Iris pigment epithelial cell (primary cell): ENCODE measurements at regions not wholly inside any gene's neighbourhood (a gene's known extent, or its start where the extent isn't known, plus 50 kb on each side); places are given as distances from the start of the nearest gene placed in this dataset.
"Not testable (repeated sequence)": the region's sequence is repeated elsewhere in the genome, so short reads cannot be mapped to it uniquely, and the experiment has no call there.

ENCODE experiments used
- DNase-seq: peaks from one replicate; pipeline ENCODE4 v3.0.0-alpha.2; 2011; ENCODE audit warnings: low read depth

DNA sequence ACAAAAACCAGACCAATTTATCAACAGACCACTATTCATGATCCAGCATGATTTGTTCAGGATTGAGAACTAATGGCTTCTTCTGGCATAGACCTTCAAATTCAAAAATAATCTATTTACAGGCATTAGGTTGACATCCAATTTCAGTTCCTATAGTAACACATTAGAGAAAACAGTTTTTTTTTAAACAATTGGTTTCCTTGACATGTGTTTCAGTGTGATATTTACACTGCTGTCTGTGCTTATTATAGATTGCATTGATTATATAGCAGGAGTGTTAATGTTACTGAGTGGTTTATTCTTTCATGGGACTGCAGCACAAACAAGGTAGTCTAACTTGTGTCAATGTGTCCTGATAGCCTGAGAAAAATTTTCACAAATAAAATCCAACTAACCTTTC, 579.3 kb downstream of the PLOD2 start:
- DNase-seq: no peak

DNA sequence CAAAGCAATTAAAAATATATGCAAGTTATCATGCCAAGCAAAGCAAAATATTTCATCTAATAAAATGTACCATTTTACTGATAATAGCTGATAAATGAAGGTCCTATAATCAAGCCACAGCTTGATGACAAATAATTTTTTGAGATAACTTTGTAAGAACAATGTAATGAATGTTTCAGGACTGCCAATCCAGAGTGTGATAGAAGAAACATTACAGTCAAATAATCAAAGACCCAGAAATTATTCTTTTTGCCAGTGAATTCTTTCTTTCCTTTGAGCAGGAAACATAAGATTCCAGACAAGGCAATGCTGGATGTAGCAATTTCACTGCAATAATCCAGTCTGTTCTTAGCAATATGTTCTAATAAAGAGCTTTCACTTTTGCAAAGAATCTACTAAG, 556.1 kb downstream of the PLOD2 start:
- no peak for DNase-seq

DNA sequence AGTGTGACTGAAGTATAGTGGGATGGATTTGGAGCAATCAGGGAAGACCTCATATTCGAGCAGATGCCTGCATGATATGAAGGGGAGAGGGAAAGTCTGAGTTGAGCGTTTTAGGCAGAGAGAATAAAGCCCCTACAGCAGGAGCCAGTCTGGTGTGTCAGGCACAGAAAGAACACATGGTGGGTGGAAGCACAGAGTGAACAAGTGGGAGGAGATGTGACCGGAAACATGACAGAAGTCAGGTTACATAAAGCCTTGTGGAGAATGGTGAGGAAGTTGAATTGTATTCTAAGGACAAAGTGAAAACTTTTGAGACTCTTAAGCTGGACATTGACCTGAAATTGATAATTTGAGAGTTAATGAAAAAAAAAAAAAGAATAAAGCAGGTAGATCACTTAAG, 541.0 kb downstream of the PLOD2 start:
- no peak for DNase-seq

DNA sequence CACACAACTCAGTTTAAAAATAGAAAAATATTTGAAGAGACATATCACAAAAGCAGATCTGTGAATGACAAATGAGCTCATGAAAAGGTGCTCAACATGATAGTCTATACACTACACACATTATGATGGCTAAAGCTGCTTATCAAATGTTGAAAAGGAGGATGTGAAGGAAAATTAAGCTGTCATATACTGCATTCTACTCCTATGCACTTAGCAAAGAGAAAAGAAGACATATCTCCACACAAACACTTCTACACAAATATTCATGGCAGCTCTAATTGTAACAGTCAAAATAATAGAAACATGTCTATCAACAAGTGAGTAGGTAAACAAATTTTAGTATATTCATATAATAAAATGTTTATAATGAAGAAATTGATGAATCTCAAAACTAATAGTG, 540.5 kb downstream of the PLOD2 start:
- DNase-seq: no peak

DNA sequence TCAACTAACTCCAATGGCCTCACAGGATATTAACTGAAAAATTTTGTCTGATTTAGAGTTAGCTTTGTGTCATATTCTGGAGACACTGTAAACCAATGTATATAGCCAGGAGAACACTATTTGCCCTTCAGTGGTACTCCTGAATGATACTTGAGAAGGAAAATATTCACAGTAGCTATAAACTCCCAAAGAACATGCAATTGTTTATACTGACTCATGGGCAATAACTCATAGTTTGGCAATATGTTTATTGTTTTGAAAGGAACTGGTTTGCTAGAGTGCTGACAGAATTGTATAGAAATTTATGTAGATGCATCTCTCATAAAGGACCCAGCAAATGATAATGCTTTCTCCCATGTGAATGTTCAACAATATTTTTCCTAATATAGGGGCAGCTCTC, 537.6 kb downstream of the PLOD2 start:
- no peak for DNase-seq

DNA sequence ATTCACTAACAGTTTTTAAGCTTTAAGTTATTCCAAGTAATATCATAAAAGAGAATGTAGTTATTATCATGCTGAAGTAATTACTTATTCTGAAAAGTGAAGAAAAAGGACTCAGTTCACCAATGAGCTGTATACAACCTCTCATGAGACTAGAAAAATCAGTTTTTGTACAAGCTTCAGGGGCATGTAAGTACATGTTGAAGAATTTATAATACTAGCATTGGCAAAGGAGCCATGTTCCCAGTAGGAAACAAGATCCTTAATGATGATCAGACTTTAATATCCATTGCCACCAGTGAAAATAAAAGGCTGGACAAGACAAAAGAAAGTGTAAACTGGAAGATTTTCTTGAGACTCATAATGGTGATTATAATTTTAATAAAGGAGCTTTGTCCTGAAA, 532.8 kb downstream of the PLOD2 start:
- DNase-seq: no peak

DNA sequence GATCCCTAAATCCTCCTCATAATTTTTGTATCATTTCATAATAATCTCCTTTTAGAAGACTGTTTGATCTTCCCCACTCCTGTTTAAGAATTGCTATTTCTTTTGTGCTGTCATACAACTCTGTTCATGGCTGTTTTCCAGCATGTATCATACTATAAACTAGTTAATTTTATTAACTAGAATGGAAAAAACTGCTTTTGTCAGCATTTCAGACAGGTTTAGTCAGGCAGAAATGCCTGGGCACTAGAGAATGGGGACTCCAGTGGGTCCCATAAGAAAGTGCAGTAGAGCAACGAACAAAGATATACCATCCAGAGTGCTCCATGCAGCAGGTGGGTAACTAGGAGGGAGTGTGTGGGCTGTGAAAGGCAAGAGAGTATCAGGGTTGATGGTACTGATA, 523.9 kb downstream of the PLOD2 start:
- DNase-seq: no peak

DNA sequence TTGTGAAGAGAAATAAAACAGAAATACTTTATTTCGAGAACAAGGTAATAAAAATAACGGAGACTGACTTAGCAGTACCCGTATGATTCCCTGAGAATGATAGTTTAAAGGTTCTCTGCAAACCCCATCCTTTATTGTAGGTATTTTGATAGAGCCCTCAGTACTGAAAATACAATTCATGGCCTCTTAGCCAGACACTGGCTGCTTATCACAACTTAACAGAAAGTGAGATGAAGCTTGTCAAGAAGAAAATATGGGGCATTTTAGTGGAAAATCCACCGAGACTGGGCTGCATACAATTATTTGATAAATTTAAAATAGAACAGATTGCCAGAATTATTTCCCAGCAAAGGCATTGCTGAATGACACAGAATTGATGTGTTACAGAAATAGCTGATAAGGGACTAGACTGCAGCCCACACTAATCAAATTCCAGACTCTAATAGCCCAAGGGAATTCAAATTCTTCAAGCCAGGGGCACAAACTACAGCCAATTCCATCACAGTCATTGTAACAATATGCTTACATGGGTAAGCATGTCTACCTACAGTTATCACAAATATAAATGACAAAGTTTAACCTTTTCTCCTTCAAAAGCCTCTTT, 521.9 kb downstream of the PLOD2 start:
- no peak for DNase-seq

DNA sequence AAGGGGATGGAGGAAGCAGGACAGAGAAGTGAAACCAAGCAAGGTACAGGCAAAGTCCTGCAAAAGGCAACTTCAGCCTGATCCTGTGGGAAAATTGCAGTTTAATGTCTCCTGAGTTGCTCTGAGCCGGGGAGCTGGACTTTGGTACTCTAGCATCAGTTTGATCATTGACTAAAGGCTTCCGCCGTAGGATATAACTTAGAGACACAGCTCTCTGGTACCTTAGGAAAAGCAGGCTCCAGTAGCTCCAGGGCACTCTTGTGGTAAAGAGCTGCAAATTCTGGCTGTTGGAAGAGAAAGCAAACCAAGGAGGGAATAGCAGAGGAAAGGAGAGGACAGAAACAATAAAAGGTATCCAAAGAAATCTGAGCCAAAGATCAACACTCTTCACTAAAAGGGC, 521.1 kb downstream of the PLOD2 start:
- DNase-seq: no peak

DNA sequence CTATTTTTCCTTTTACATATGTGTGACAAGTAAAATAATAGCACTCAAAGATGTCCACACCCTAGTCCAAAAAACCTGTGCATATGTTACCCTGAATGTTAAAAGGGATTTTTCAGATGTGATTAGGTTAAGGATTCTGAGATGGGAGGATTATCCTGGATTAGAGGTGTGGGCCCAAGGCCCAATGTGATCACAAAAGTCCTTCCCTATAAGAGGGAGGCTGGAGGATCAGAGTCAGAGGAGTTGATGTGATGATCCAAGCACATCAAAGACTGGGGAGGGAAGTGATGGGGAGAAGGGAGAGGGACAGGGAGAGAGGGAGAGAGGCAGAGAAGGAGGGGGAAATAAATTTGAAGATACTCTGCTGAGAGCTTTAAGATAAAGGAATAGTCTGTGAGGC, 512.6 kb downstream of the PLOD2 start:
- DNase-seq: no peak

DNA sequence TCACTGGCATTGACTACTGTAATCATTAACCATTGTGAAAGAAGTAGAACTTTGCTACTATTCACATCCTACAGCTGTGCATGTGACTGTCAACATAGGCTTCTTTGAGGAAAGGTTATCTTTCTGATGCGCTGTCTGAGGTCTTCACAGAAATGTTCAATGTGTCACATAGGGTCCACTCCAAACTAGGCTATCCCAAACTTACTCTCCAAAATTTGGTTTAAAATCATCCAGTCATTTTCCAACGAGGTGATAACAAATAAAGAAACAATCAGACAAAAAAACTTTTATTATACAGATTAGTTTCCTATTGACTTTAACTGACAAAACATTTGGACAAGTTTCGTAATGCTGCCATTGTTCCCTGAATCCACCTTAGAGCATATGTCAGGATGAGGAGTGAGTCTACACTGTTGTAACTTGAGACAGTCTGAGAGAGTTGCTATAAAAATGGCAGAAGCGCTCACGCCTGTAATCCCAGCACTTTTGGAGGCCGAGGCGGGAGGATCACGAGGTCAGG, 511.6 kb downstream of the PLOD2 start:
- no peak for DNase-seq

DNA sequence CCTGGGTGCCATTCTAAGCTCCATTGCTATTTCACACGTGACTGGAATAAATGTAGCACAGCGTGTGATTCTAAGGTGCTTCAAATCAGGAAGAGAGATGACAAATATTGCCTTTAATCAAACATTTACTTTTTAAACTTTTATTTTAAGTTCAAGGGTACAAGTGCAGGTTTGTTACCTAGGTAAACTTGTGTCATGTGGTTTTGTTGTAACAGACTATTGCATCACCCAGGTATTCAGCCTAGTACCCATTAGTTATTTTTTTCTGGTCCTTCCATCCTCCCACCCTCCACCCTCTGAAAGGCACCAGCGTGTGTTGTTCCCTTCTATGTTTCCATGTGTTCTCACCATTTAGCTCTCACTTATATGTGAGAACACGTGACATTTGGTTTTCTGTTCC, 510.8 kb downstream of the PLOD2 start:
- no peak for DNase-seq

DNA sequence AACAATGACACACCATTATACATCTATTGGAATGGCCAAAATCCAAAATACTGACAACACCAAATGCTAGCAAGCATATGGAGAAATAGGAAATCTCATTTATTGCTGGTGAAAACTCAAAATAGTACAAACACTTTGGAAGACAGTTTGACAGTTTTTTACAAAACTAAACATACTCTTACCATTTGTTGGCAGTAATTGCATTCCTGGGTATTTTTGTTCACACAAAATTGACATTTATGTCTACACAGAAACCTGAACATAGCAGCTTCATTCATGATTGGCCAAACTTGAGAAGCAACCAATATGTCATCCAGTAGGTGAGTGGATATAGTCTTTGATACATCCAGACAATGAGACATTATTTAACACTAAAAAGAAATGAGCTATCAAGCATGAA, 489.9 kb downstream of the PLOD2 start:
- DNase-seq: no peak

DNA sequence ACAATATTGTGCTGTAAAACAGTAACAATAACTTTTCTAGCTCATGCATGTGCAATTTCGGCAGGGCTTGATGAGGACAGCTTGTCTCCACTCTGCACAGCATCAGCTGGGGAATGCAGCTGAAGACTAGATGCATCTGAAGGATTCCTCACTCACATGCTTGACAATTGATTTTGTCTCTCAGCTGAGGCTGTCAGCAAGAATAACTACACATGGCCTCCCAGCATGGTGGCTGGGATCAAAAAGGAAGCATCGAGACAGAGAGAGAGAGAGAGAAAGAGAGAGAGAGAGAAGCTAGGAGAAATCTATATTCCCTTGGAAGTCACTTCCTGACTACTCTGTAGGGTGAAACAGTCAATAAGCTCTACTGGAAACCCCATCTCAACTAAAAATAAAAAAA, 487.1 kb downstream of the PLOD2 start:
- DNase-seq: no peak

DNA sequence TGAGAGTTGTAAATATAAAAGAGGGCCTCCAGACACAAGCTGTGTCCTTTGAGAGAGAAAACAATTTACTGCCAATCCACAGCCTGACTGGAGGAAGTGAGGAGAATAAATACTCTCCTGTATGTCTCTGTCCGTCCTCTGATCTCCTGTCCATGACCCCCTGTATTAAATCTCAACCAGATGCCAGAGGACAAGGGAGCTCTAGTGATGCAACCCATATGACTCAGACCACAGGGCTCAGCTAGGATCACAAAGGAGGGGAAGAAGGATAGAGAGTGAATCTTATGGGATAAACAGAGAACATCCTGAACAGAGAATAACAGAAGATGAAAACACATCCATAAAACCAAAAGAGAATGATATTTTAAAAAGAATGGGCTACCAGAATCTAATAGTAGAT, 482.6 kb downstream of the PLOD2 start:
- DNase-seq: peak; percentile 53

DNA sequence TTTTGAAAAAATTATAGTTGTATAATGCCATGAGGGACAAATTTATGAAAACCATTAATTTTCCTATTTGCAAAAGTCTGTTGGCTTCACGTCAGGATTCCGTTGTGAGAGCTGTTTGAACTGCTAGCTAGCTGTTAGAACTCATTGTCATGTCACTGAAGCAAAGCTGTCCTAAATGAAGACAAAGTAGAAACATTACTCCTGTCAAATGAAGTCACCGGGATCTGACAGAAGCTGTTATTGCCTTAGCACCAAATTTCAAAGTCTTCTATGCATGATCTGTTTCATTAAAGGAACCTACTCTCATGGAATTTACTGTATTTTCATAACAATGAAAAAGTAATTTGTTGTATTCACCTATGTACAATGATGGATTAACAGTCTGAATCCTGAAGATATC, 479.8 kb downstream of the PLOD2 start:
- no peak for DNase-seq

DNA sequence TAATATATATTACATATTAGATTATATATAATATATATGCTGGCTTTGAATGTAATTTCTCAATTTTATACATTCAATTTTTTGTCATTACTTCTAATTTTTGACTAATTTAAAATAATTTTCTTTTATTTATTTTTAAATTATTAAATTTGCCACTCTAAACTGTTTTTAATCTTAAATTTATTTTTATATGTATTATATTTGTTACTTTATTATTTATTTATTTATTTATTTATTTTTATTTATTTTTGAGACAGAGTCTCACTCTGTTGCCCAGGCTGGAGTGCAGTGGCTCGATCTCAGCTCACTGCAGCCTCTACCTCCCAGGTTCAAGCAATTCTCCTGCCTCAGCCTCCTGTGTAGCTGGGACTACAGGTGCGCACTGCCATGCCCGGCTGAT, 473.0 kb downstream of the PLOD2 start:
- not testable (repeated sequence) for DNase-seq

DNA sequence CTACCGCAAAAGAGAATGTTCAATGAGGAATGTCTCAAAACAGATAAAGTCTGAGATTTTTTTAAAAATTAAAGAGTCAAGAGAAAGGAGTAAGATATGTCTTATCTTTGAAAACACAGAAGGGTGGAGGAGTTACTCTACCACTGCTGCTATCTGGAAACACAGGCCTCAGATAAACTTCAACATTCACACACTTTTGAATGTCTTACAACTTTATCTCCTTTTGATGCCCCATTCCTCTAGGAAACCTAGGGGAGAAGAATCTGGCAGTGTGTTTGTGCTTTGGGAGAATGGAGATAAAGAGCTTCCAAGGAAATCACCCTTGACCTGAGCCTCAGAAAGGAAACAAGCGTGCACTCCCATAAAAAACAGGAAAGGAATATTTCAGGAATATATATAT, 468.2 kb downstream of the PLOD2 start:
- DNase-seq: no peak

DNA sequence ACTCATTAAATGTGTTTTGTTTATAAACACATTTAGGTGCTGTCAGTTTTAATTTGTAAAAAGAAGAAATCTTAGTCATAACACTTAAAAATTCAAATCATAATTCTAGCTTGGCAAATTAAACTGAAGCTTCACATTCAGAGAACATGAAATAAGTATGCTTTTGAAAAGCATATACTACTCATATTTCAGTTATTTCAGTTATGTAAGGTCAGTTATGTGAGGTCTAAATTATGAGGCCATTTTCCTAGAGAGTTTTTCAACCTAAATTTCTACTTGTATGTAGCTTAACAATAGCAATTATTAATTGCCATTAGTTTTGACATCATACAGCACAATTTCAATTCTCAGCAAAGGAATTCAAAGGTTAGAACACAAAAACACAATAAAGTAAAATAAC, 465.0 kb downstream of the PLOD2 start:
- DNase-seq: peak; percentile 24

DNA sequence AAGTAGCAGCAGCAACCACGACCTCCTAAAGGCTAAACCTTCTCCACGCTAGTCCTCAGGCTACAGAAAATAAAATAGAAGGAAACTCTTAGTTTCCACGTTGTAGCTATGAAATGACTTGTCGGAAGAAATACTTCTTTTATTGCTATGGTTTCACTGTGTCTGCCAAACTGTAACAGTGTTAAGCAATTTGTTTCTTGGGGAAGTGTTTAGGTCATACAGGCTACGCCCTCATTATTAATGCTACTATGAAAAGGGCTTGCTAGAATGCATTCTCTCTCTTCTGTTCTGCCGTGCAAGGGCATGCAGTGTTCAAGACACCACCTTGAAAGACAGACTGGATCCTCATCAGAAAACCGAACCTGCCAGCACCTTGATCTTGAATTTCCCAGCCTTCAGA, 462.7 kb downstream of the PLOD2 start:
- DNase-seq: no peak

DNA sequence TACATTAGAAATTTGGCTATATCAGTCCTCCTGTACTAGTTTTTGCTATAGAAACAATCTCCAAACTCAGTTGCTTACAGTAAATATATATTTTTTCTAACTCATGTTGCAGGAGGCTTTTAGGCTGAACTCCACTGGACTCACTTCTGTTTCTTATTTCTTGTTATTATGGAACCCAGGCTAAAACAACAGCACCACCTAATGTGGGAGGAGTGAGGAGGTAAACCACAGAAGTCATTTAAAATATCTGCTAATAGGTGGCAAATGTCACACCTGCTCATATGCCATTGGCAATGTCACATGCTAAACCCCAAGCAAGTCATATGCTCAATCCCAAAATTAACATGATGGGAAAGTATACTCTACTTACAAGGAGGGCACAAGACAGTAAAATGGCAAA, 462.2 kb downstream of the PLOD2 start:
- no peak for DNase-seq

DNA sequence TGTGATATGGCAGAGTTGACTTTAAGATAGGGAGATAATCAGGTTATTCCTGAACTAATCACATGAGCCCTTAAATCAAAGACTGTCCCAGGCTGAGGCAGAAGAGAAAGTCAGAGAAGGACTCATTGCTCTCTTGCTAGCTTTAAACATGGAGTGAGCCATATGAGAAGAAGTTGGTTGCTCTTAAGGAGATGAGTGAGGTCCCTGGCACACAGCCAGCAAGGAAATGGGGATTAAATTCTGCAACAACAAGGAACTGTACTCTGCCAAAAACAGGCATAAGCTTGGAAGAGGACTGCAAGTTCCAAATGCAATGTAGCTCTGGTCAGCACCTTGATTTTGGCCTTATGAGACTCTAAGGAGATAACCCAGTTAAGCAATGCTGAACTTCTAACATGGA, 457.0 kb downstream of the PLOD2 start:
- peak; percentile 47 for DNase-seq

DNA sequence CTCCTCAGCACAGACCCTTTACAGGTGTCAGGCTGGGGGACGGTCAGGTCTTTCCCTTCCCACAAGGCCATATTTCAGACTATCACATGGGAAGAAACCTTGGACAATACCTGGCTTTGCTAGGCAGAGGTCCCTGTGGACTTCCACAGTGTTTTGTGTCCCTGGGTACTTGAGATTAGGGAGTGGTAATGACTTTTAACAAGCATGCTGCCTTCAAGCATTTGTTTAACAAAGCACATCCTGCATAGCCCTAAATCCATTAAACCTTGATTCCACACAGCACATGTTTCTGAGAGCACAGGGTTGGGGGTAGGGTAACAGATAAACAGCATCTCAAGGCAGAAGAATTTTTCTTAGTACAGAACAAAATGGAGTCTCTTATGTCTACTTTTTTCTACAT, 451.2 kb downstream of the PLOD2 start:
- not testable (repeated sequence) for DNase-seq

DNA sequence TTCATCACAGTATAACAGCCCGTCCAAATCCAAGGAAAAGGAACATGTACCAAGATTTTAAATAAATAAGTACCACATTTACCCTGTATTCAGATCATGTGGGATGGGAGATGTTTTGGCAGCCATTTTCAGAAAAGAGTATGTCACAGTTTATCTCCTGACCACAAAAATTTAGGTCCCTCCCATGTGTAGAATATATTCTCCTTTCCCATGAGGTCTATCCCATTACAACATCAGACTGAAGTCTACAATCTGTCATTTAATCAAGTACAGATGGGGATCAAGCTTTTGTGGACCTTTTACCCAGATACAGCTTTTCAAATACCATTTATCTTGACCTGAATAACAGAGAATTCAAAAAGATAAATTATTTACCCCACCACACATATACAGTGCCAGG, 444.5 kb downstream of the PLOD2 start:
- DNase-seq: peak; percentile 55

DNA sequence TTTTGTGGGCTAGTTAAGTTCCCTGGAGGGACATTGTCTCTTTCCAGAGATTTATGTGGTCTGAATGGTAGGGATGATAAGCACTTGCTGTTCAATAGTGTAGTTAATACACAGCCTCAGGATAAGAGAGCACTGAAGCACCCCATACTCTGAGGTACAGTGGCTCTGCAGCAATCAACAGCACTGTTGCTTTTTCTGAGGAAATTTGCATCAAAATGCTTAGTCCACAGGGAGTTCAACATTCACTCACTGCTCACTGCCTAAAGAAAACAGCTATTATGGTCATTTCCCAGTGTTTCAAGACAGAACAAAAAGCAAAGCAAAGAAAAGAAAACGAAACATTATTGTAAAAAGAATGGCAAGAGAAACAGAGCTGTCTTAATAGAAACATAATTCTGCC, 441.9 kb downstream of the PLOD2 start:
- DNase-seq: no peak
